HepG2 (cell line): ENCODE measurements at regions not wholly inside any gene's neighbourhood (a gene's known extent, or its start where the extent isn't known, plus 50 kb on each side); places are given as distances from the start of the nearest gene placed in this dataset.

ENCODE experiments used
- ATAC-seq: fragments of 200-7000 bp; cut with Tn5 transposase; 3 replicates; pipeline ENCODE4 v1.9.1; 2020; ENCODE audit warnings: mild to moderate bottlenecking, moderate library complexity
- BruUV-seq: library from RNA; stranded (reverse); fragments of 400-500 nt; replicated peaks from 2 replicates; lab custom pipeline; 2021; lab: Mats Ljungman, UMichigan
- CTCF ChIA-PET: fragments of 300-600 bp; formaldehyde crosslinking; extraction: SDS; loops from one replicate; lab custom pipeline; 2021; ENCODE audit warnings: low total read pairs, inconsistent platforms, low intra/inter-chr PET ratio; lab: Yijun Ruan, JAX
- POLR2A ChIA-PET: fragments of 350-600 bp; sonication (Branson Sonifier 250); formaldehyde crosslinking; loops from one replicate; lab custom pipeline; 2020; ENCODE audit warnings: antibody characterized with exemption, inconsistent platforms; lab: Yijun Ruan, JAX
- DNase-seq: peaks from one replicate; pipeline ENCODE4 v3.0.0-alpha.2; 2015; ENCODE audit warnings: low spot score
- FAIRE-seq: peaks from 3 replicates; lab custom pipeline; 2011; peaks lifted over from hg19 to GRCh38; lab: Jason Lieb, UNC
- H2AFZ ChIP-seq: one replicate; pipeline ENCODE4 v1.6.1; 2011; ENCODE audit warnings: low read length, inconsistent platforms
- H3K27ac ChIP-seq: fragments of 300-600 bp; 3 replicates; pipeline ENCODE4 v1.8.0; 2011; ENCODE audit warnings: mixed run types, mild to moderate bottlenecking, mixed read lengths, low read length, inconsistent platforms; ENCODE audit not compliant: insufficient read depth; ENCODE audit errors: extremely low read length
- H3K27me3 ChIP-seq, 2 experiments: fragments of 200-600 bp in 1 of 2; 2 replicates in 1 of 2; 3 replicates in 1 of 2; pipeline versions ENCODE4 v1.6.0 to v1.8.0; 2011; ENCODE audit warnings: low read length in 2 of 2, mild to moderate bottlenecking in 2 of 2, moderate library complexity in 2 of 2, inconsistent platforms in 1 of 2; ENCODE audit not compliant: insufficient read depth in 2 of 2, control insufficient read depth in 1 of 2
- H3K36me3 ChIP-seq, 2 experiments: fragments of 200-600 bp in 1 of 2; replicated peaks in 1 of 2; 2 replicates in 1 of 2; 3 replicates in 1 of 2; pipeline versions ENCODE4 v1.5.1 to v1.8.0; 2011; ENCODE audit warnings: low read length in 2 of 2, inconsistent platforms in 1 of 2; ENCODE audit not compliant: insufficient read depth in 2 of 2, control insufficient read depth in 1 of 2
- H3K4me1 ChIP-seq: 2 replicates; pipeline ENCODE4 v1.5.1; 2012; ENCODE audit warnings: low read length, inconsistent platforms; ENCODE audit not compliant: insufficient read depth
- H3K4me2 ChIP-seq: 2 replicates; pipeline ENCODE4 v1.6.0; 2011; ENCODE audit warnings: low read depth, low read length, inconsistent platforms
- H3K4me3 ChIP-seq, 3 experiments: fragments of 200-600 bp in 1 of 3; sonication (generic), shearing (Covaris generic) in 1 of 3; replicated peaks in 1 of 3; 2 replicates each; pipeline ENCODE4 v1.5.1; 2011 to 2016; ENCODE audit warnings: low read length in 3 of 3, inconsistent platforms in 2 of 3, low read depth in 2 of 3, mild to moderate bottlenecking in 2 of 3, control low read depth in 1 of 3, mixed read lengths in 1 of 3; ENCODE audit not compliant: insufficient read depth in 1 of 3
- H3K79me2 ChIP-seq: one replicate; pipeline ENCODE4 v1.6.1; 2011; ENCODE audit warnings: low read length, inconsistent platforms; ENCODE audit not compliant: insufficient read depth
- H3K9ac ChIP-seq: 2 replicates; pipeline ENCODE4 v1.6.0; 2011; ENCODE audit warnings: mild to moderate bottlenecking, low read depth, low read length, inconsistent platforms; ENCODE audit not compliant: insufficient read depth
- H3K9me3 ChIP-seq: 2 replicates; pipeline ENCODE4 v1.5.1; 2012; ENCODE audit warnings: mild to moderate bottlenecking, low read length
- H4K20me1 ChIP-seq: 2 replicates; pipeline ENCODE4 v1.6.0; 2011; ENCODE audit warnings: inconsistent platforms, mild to moderate bottlenecking, low read length, moderate library complexity; ENCODE audit not compliant: insufficient read depth
- BCL6 ChIP-seq: IDR thresholded peaks from 2 replicates; pipeline ENCODE4 v1.6.1; 2016; ENCODE audit warnings: missing genetic modification reagents, missing compliant biosample characterization
- DNMT3B ChIP-seq: conservative IDR thresholded peaks from 2 replicates; pipeline ENCODE4 v1.6.1; 2016; ENCODE audit warnings: missing biosample characterization, control low read depth
- MAZ ChIP-seq, 2 experiments: sonication (generic) in 1 of 2; formaldehyde crosslinking in 1 of 2; IDR thresholded peaks; 2 replicates each; pipeline versions ENCODE4 v1.5.0 to v1.6.1; 2012 to 2020; ENCODE audit warnings: low read depth in 2 of 2, mild to moderate bottlenecking in 2 of 2, borderline replicate concordance in 1 of 2, improper control_type of control experiment in 1 of 2, low read length in 1 of 2, missing genetic modification reagents in 1 of 2, moderate library complexity in 1 of 2
- NCOA2 ChIP-seq: sonication (generic); formaldehyde crosslinking; IDR thresholded peaks from 2 replicates; pipeline ENCODE4 v1.8.0; 2022; ENCODE audit warnings: inconsistent platforms
- PITX1 ChIP-seq: sonication (generic); formaldehyde crosslinking; IDR thresholded peaks from 2 replicates; pipeline ENCODE4 v1.5.1; 2020; ENCODE audit warnings: mild to moderate bottlenecking, missing genetic modification reagents
- SATB2 ChIP-seq: sonication (generic); formaldehyde crosslinking; IDR thresholded peaks from 2 replicates; pipeline ENCODE4 v1.5.0; 2020; ENCODE audit warnings: missing genetic modification reagents
- ZNF180 ChIP-seq: sonication (generic); formaldehyde crosslinking; IDR thresholded peaks from 2 replicates; pipeline ENCODE4 v1.4.0; 2020; ENCODE audit warnings: low read depth, missing genetic modification reagents, borderline replicate concordance
- ZNF205 ChIP-seq: IDR thresholded peaks from 2 replicates; pipeline ENCODE4 v1.6.1; 2018; ENCODE audit warnings: missing biosample characterization, missing genetic modification reagents
- ZNF260 ChIP-seq: sonication (generic); formaldehyde crosslinking; IDR thresholded peaks from 2 replicates; pipeline ENCODE4 v1.4.0; 2020; ENCODE audit warnings: missing genetic modification reagents, low read depth, mild to moderate bottlenecking, borderline replicate concordance
- ZNF841 ChIP-seq: sonication (generic); formaldehyde crosslinking; IDR thresholded peaks from 2 replicates; pipeline ENCODE4 v1.8.1; 2023; ENCODE audit warnings: missing genetic modification reagents, borderline replicate concordance
- WGBS: methylation state at CpG from one replicate; pipeline ENCODE4 v1.1.6; 2017; ENCODE audit warnings: low lambda C conversion rate; 5-methylcytosine and 5-hydroxymethylcytosine counted together
- in situ Hi-C: cut with HindIII; loops from 2 replicates; pipeline ENCODE4 v1.10.0; 2017; ENCODE audit warnings: low pct_unique_long_range_greater_than_20kb; ENCODE audit not compliant: extremely low pct_ligation_motif_present
- intact Hi-C: fragments of 100-400 bp; cut with micrococcal nuclease; formaldehyde crosslinking; loops from one replicate; pipeline ENCODE4 v1.10.0; 2022; ENCODE audit not compliant: unreplicated experiment
- TF ChIP-seq, protein P1 (sequence below), 2 experiments: sonication (generic) in 1 of 2; formaldehyde crosslinking in 1 of 2; IDR thresholded peaks; 2 replicates each; pipeline versions ENCODE4 v1.5.1 to v1.6.1; 2011 to 2020; ENCODE audit warnings: borderline replicate concordance in 1 of 2, low read depth in 1 of 2, low read length in 1 of 2, mild to moderate bottlenecking in 1 of 2, missing genetic modification reagents in 1 of 2, moderate library complexity in 1 of 2
- TF ChIP-seq, protein P2 (sequence below): sonication (generic); formaldehyde crosslinking; IDR thresholded peaks from 2 replicates; pipeline ENCODE4 v1.8.0; 2023; ENCODE audit warnings: mild to moderate bottlenecking, missing genetic modification reagents
- TF ChIP-seq, protein P3 (sequence below): sonication (generic); formaldehyde crosslinking; IDR thresholded peaks from 2 replicates; pipeline ENCODE4 v1.5.1; 2020; ENCODE audit warnings: mild to moderate bottlenecking, missing genetic modification reagents, moderate library complexity

DNA sequence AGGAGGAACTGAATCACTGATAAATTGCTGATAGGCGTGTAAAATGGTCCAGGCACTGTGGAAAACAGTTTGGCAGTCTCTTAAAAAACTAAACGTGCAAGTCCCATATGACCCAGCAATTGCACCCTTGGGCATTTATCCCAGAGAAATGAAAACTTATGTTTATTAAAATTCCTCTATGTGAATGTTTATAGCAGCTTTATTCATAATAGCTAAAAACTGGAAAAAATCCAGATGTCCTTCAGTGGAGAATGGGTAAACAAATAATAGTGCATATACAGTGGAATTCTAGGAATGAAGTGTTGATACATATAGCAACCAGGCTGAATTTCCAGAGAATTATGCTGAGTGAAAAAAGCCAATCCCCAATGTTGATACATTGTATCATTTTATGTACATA lies 482.2 kb upstream of the PDZRN3 start:
- ATAC-seq (no peak), FAIRE-seq (no peak), DNase-seq (no peak)
- H3K4me1 ChIP-seq, result no peaks in the 10 kb centered on the region
- no peak overlapping the region for H3K4me2 ChIP-seq
- in situ Hi-C loops (no loop called here), intact Hi-C loops (no loop called here)
- no peak overlapping the region for H3K4me3 ChIP-seq
- no peaks in the 10 kb centered on the region for H3K36me3 ChIP-seq
- H3K9me3 ChIP-seq, result peaks cover 14% of the 10 kb centered on the region
- ChIA-PET CTCF (no interaction called here), POLR2A (no interaction called here)
- no TSS peak for BruUV-seq
- WGBS, result 2% methylated on average over 2 of the region's 2 CpGs
- H4K20me1 ChIP-seq, result no peaks in the 10 kb centered on the region
- H3K9ac ChIP-seq, result no peak overlapping the region
- no peak overlapping the region for H3K27ac ChIP-seq
- no peak overlapping the region for H2AFZ ChIP-seq
- H3K79me2 ChIP-seq, result no peaks in the 10 kb centered on the region
- TF ChIP-seq, protein P1, sequence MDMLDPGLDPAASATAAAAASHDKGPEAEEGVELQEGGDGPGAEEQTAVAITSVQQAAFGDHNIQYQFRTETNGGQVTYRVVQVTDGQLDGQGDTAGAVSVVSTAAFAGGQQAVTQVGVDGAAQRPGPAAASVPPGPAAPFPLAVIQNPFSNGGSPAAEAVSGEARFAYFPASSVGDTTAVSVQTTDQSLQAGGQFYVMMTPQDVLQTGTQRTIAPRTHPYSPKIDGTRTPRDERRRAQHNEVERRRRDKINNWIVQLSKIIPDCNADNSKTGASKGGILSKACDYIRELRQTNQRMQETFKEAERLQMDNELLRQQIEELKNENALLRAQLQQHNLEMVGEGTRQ (IDR thresholded peaks at IDR 0.05; ENCODE audit: low read depth, low read length), result no peak
- TF ChIP-seq, protein P1 (CRISPR knock-in tag; IDR thresholded peaks at IDR 0.05; ENCODE audit: borderline replicate concordance), result no peak
- TF ChIP-seq ZNF205 (CRISPR knock-in tag), result no peak
- TF ChIP-seq MAZ (IDR thresholded peaks at IDR 0.05; ENCODE audit: borderline replicate concordance, low read depth, low read length), result no peak
- no peak for TF ChIP-seq MAZ (CRISPR knock-in tag; IDR thresholded peaks at IDR 0.05; ENCODE audit: low read depth)
- TF ChIP-seq, protein P2, sequence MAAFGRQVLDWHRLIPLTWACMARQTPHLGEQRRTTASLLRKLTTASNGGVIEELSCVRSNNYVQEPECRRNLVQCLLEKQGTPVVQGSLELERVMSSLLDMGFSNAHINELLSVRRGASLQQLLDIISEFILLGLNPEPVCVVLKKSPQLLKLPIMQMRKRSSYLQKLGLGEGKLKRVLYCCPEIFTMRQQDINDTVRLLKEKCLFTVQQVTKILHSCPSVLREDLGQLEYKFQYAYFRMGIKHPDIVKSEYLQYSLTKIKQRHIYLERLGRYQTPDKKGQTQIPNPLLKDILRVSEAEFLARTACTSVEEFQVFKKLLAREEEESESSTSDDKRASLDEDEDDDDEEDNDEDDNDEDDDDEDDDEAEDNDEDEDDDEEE (CRISPR knock-in tag), result no peak
- TF ChIP-seq ZNF841 (CRISPR knock-in tag), result no peak
- no peak for TF ChIP-seq PITX1 (CRISPR knock-in tag)
- TF ChIP-seq ZNF180, result no peak
- no peak for TF ChIP-seq DNMT3B
- TF ChIP-seq NCOA2, result no peak
- TF ChIP-seq, protein P3, sequence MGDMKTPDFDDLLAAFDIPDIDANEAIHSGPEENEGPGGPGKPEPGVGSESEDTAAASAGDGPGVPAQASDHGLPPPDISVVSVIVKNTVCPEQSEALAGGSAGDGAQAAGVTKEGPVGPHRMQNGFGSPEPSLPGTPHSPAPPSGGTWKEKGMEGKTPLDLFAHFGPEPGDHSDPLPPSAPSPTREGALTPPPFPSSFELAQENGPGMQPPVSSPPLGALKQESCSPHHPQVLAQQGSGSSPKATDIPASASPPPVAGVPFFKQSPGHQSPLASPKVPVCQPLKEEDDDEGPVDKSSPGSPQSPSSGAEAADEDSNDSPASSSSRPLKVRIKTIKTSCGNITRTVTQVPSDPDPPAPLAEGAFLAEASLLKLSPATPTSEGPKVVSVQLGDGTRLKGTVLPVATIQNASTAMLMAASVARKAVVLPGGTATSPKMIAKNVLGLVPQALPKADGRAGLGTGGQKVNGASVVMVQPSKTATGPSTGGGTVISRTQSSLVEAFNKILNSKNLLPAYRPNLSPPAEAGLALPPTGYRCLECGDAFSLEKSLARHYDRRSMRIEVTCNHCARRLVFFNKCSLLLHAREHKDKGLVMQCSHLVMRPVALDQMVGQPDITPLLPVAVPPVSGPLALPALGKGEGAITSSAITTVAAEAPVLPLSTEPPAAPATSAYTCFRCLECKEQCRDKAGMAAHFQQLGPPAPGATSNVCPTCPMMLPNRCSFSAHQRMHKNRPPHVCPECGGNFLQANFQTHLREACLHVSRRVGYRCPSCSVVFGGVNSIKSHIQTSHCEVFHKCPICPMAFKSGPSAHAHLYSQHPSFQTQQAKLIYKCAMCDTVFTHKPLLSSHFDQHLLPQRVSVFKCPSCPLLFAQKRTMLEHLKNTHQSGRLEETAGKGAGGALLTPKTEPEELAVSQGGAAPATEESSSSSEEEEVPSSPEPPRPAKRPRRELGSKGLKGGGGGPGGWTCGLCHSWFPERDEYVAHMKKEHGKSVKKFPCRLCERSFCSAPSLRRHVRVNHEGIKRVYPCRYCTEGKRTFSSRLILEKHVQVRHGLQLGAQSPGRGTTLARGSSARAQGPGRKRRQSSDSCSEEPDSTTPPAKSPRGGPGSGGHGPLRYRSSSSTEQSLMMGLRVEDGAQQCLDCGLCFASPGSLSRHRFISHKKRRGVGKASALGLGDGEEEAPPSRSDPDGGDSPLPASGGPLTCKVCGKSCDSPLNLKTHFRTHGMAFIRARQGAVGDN, result no peak
- TF ChIP-seq ZNF260 (CRISPR knock-in tag), result no peak
- no peak for TF ChIP-seq SATB2 (CRISPR knock-in tag)
- no peak for TF ChIP-seq BCL6
- H3K27me3 ChIP-seq, result no peaks in the 10 kb centered on the region
